MM.1S (cell line): ENCODE measurements at regions not wholly inside any gene's neighbourhood (a gene's known extent, or its start where the extent isn't known, plus 50 kb on each side); places are given as distances from the start of the nearest gene placed in this dataset.
"Not testable (repeated sequence)": the region's sequence is repeated elsewhere in the genome, so short reads cannot be mapped to it uniquely, and the experiment has no call there.

Source experiments
- CTCF ChIP-seq: fragments of 300-600 bp; sonication (generic); IDR thresholded peaks from 2 replicates; pipeline ENCODE4 v1.5.1; 2016; ENCODE audit warnings: antibody characterized with exemption, low read length, mixed read lengths
- EZH2 ChIP-seq: fragments of 300-600 bp; sonication (generic); optimal IDR thresholded peaks from 2 replicates; pipeline ENCODE3; 2017; ENCODE audit warnings: low read depth, mild to moderate bottlenecking, antibody characterized with exemption, low read length, mixed read lengths
- EZH2phosphoT487 ChIP-seq: fragments of 300-600 bp; sonication (generic); IDR thresholded peaks from 2 replicates; pipeline ENCODE4 v1.6.1; 2018; ENCODE audit warnings: antibody characterized with exemption, low read length

- not testable (repeated sequence) for TF ChIP-seq EZH2, CTCF, EZH2phosphoT487
Measured at GRCh38 chr20:30518906-30519305, 738.6 kb upstream of the DEFB115 start.
